SK-N-SH (cell line): ENCODE measurements at regions not wholly inside any gene's neighbourhood (a gene's known extent, or its start where the extent isn't known, plus 50 kb on each side); places are given as distances from the start of the nearest gene placed in this dataset.

Experiments
- CTCF ChIA-PET: fragments of 300-600, 350-600 bp; formaldehyde crosslinking; extraction: SDS; loops from one replicate; lab custom pipeline; 2021; lab: Yijun Ruan, JAX
- POLR2A ChIA-PET: fragments of 350-600 bp; sonication (Branson Sonifier 250); formaldehyde crosslinking; extraction: SDS; loops from one replicate; lab custom pipeline; 2020; ENCODE audit warnings: antibody characterized with exemption, inconsistent platforms; lab: Yijun Ruan, JAX
- DNase-seq: peaks from one replicate; pipeline ENCODE4 v3.0.0; 2012
- H2AFZ ChIP-seq: fragments of 200-600 bp; sonication (generic); 2 replicates; pipeline ENCODE4 v1.8.1; 2016; ENCODE audit warnings: antibody characterized with exemption, mild to moderate bottlenecking, low read depth
- H3F3A ChIP-seq: fragments of 200-600 bp; sonication (generic); replicated peaks from 2 replicates; pipeline ENCODE3; 2016; ENCODE audit warnings: antibody characterized with exemption, mild to moderate bottlenecking; ENCODE audit not compliant: insufficient read depth
- H3K27ac ChIP-seq, 2 experiments: fragments of 200-500 bp in 1 of 2; fragments of 200-600 bp in 1 of 2; sonication (Bioruptor generic) in 1 of 2; sonication (generic), shearing (Covaris generic) in 1 of 2; 2 replicates each; pipeline versions ENCODE4 v1.5.1 to v1.6.1; 2014 to 2016; ENCODE audit warnings: low read depth in 2 of 2, inconsistent platforms in 1 of 2, low read length in 1 of 2, mild to moderate bottlenecking in 1 of 2, mixed read lengths in 1 of 2
- H3K27me3 ChIP-seq: fragments of 200-600 bp; sonication (generic), shearing (Covaris generic); 2 replicates; pipeline ENCODE4 v1.6.1; 2016; ENCODE audit warnings: mixed run types; ENCODE audit not compliant: insufficient read depth
- H3K36me3 ChIP-seq, 2 experiments: fragments of 200-500 bp in 1 of 2; fragments of 200-600 bp in 1 of 2; sonication (Bioruptor generic) in 1 of 2; sonication (generic) in 1 of 2; replicated peaks in 1 of 2; 2 replicates each; pipeline versions ENCODE3 to v1.5.1; 2014 to 2016; ENCODE audit warnings: low read length in 1 of 2, mild to moderate bottlenecking in 1 of 2; ENCODE audit not compliant: insufficient read depth in 2 of 2, control insufficient read depth in 1 of 2
- H3K4me1 ChIP-seq, 2 experiments: fragments of 200-500 bp in 1 of 2; fragments of 200-600 bp in 1 of 2; sonication (Bioruptor generic) in 1 of 2; sonication (generic), shearing (Covaris generic) in 1 of 2; 2 replicates each; pipeline versions ENCODE4 v1.5.1 to v1.6.1; 2014 to 2016; ENCODE audit warnings: low read depth in 1 of 2, low read length in 1 of 2, mixed run types in 1 of 2; ENCODE audit not compliant: insufficient read depth in 2 of 2, control insufficient read depth in 1 of 2
- H3K4me2 ChIP-seq: fragments of 200-600 bp; sonication (generic), shearing (Covaris generic); 2 replicates; pipeline ENCODE4 v1.6.1; 2017; ENCODE audit warnings: mixed run types
- H3K4me3 ChIP-seq, 2 experiments: fragments of 200-500 bp in 1 of 2; fragments of 200-600 bp in 1 of 2; sonication (Bioruptor generic) in 1 of 2; sonication (generic), shearing (Covaris generic) in 1 of 2; 2 replicates each; pipeline versions ENCODE4 v1.5.1 to v1.8.1; 2014 to 2016; ENCODE audit warnings: low read depth in 2 of 2, inconsistent platforms in 1 of 2, low read length in 1 of 2, mild to moderate bottlenecking in 1 of 2, mixed read lengths in 1 of 2, moderate library complexity in 1 of 2
- H3K79me2 ChIP-seq: fragments of 200-600 bp; sonication (generic); 2 replicates; pipeline ENCODE4 v1.8.1; 2017; ENCODE audit warnings: mild to moderate bottlenecking; ENCODE audit not compliant: insufficient read depth
- H3K9ac ChIP-seq: fragments of 200-600 bp; sonication (generic); 2 replicates; pipeline ENCODE4 v1.6.1; 2017; ENCODE audit warnings: mixed run types
- H3K9me2 ChIP-seq: fragments of 200-600 bp; sonication (generic); 2 replicates; pipeline ENCODE4 v1.6.1; 2017; ENCODE audit warnings: mixed run types
- H3K9me3 ChIP-seq: fragments of 200-600 bp; sonication (generic); 2 replicates; pipeline ENCODE4 v1.6.1; 2017; ENCODE audit warnings: mixed run types, mild to moderate bottlenecking, moderate library complexity
- H4K20me1 ChIP-seq: fragments of 200-600 bp; sonication (generic); 2 replicates; pipeline ENCODE4 v1.6.1; 2017; ENCODE audit warnings: mild to moderate bottlenecking, mixed run types; ENCODE audit not compliant: insufficient read depth
- EP300 ChIP-seq, 2 experiments: IDR thresholded peaks; 2 replicates each; pipeline versions ENCODE4 v1.4.0 to v1.6.1; 2012; ENCODE audit warnings: borderline replicate concordance in 1 of 2, low read depth in 1 of 2, low read length in 1 of 2
- FOXJ3 ChIP-seq: sonication (generic); formaldehyde crosslinking; IDR thresholded peaks from 2 replicates; pipeline ENCODE4 v1.5.1; 2020; ENCODE audit warnings: mild to moderate bottlenecking, missing genetic modification reagents
- GABPA ChIP-seq: IDR thresholded peaks from 2 replicates; pipeline ENCODE4 v1.4.0; 2012; ENCODE audit warnings: low read depth, mild to moderate bottlenecking
- MEF2A ChIP-seq: IDR thresholded peaks from 2 replicates; pipeline ENCODE4 v1.4.0; 2012; ENCODE audit warnings: low read depth, borderline replicate concordance
- NRF1 ChIP-seq: IDR thresholded peaks from 2 replicates; pipeline ENCODE4 v1.6.1; 2012; ENCODE audit warnings: low read depth, mild to moderate bottlenecking, low read length
- RXRA ChIP-seq: IDR thresholded peaks from 2 replicates; pipeline ENCODE4 v1.4.0; 2012; ENCODE audit warnings: low read depth, mild to moderate bottlenecking, borderline replicate concordance
- SMC3 ChIP-seq: IDR thresholded peaks from 2 replicates; pipeline ENCODE4 v1.6.1; 2012; ENCODE audit warnings: low read depth, low read length, improper control_type of control experiment
- TAF1 ChIP-seq: IDR thresholded peaks from 2 replicates; pipeline ENCODE4 v1.6.1; 2012; ENCODE audit warnings: low read depth, mild to moderate bottlenecking, low read length, moderate library complexity, borderline replicate concordance
- TCF12 ChIP-seq: IDR thresholded peaks from 2 replicates; pipeline ENCODE4 v1.4.0; 2012
- TEAD4 ChIP-seq: IDR thresholded peaks from 2 replicates; pipeline ENCODE4 v1.4.0; 2012; ENCODE audit warnings: mild to moderate bottlenecking, borderline replicate concordance; ENCODE audit not compliant: insufficient read depth
- WGBS: methylation state at CpG from one replicate; pipeline ENCODE4 v1.1.6; 2017; ENCODE audit warnings: low lambda C conversion rate; 5-methylcytosine and 5-hydroxymethylcytosine counted together
- TF ChIP-seq, protein P1 (sequence below): fragments of 200-600 bp; sonication (generic); IDR thresholded peaks from 2 replicates; pipeline ENCODE4 v1.6.1; 2017; ENCODE audit warnings: antibody characterized with exemption, mild to moderate bottlenecking, moderate library complexity
- TF ChIP-seq, protein P2 (sequence below): fragments of 150-350 bp; IDR thresholded peaks from 2 replicates; pipeline ENCODE4 v1.6.1; 2016; ENCODE audit warnings: mild to moderate bottlenecking, low read depth, low read length
- TF ChIP-seq, protein P3 (sequence below): fragments of 150-350 bp; IDR thresholded peaks from 2 replicates; pipeline ENCODE4 v1.6.1; 2017; ENCODE audit warnings: antibody characterized with exemption, low read length, low read depth, borderline replicate concordance

DNA sequence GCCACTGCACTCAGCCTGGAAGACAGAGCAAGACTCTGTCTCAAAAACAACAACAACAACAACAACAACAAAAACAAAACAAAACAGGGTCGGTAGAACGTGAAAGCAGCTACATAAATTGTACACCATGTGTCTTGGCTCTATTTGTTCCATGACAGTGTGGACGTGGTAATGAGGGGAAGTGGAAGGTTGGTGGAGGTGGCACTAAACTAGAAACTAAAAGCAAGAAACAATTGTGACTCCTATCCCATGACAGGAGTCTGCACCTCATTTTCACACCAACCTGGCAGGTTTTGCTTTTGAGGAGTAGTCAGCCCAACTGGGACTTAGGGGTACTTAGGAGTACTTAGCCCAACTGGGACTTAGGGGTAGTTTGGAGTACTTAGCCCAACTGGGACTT, 62.5 kb upstream of the MRPS9 start:
- Histone ChIP-seq H3K27ac (no peak overlapping the region), H3F3A (no peaks in the 10 kb centered on the region), H2AFZ (no peak overlapping the region), H3K9ac (no peak overlapping the region), H3K36me3 (no peaks in the 10 kb centered on the region), H4K20me1 (no peaks in the 10 kb centered on the region), H3K4me3 (no peak overlapping the region), H3K4me2 (no peak overlapping the region), H3K9me2 (no peaks in the 10 kb centered on the region), H3K9me3 (no peaks in the 10 kb centered on the region), H3K4me1 (no peaks in the 10 kb centered on the region), H3K27me3 (no peaks in the 10 kb centered on the region), H3K79me2 (no peaks in the 10 kb centered on the region)
- ChIA-PET POLR2A (no interaction called here), CTCF (no interaction called here)
- WGBS = 9% methylated on average over 3 of the region's 3 CpGs
- DNase-seq = no peak
- TF ChIP-seq GABPA = no peak
- no peak for TF ChIP-seq TEAD4
- no peak for TF ChIP-seq NRF1
- no peak for TF ChIP-seq MEF2A
- TF ChIP-seq FOXJ3 = no peak

DNA sequence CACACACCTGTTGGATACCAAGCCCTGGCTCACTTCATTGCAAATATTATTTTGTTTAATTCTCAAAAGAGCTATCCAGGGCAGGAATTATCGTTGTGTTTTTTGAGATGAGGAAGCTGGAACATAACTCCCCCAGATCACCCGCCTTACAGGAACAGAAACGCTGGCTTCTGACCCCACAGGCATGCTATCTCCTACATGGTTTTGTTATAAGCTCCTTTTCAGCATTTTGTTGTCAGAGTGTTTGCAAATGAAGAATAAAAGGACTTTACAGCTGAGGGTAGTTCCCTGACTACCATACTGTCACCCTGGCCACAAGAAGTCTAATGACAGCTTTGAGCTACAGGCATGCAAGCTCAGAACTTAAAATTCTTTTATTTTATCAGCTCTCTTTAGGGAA, 62.0 kb upstream of the MRPS9 start:
- H3K27ac ChIP-seq = no peak overlapping the region

DNA sequence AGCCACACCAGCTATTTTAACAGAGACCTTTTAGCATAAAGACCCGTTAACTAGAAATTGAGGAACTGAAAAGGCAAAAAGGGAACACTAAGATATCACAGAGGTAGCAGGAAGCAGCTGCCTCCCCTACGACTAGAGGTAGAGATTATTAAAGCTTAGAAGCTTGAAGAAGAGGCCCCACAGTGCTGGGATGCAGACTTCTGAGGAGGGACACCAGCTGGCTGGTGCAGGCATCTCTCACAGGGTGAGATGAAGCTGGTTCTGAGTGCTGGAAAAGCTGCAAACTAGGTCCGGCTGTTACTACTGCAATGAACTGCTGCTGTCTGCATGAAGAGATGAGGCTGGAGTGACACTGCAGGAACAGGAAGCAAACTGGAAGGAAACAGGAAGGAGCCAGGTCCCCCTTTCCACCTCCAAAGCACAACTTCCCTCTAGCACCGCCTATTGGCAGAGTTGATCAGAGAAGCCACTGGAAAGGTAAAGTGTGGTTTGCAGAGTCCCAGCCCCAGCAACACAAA, 61.2 kb upstream of the MRPS9 start:
- Histone ChIP-seq H3F3A (no peaks in the 10 kb centered on the region), H3K79me2 (no peaks in the 10 kb centered on the region), H3K36me3 (no peaks in the 10 kb centered on the region), H3K9ac (no peak overlapping the region), H2AFZ (no peak overlapping the region), H3K27ac (no peak overlapping the region), H4K20me1 (no peaks in the 10 kb centered on the region), H3K9me2 (no peaks in the 10 kb centered on the region), H3K9me3 (no peaks in the 10 kb centered on the region), H3K4me1 (no peaks in the 10 kb centered on the region), H3K4me2 (no peak overlapping the region), H3K4me3 (no peak overlapping the region; a peak in 1 of 4 replicates), H3K27me3 (no peaks in the 10 kb centered on the region)
- CTCF ChIA-PET = no interaction called here
- POLR2A ChIA-PET = no interaction called here
- 8% methylated on average over 4 of the region's 4 CpGs for WGBS
- peak; percentile 9 for DNase-seq
- TF ChIP-seq, protein P1, sequence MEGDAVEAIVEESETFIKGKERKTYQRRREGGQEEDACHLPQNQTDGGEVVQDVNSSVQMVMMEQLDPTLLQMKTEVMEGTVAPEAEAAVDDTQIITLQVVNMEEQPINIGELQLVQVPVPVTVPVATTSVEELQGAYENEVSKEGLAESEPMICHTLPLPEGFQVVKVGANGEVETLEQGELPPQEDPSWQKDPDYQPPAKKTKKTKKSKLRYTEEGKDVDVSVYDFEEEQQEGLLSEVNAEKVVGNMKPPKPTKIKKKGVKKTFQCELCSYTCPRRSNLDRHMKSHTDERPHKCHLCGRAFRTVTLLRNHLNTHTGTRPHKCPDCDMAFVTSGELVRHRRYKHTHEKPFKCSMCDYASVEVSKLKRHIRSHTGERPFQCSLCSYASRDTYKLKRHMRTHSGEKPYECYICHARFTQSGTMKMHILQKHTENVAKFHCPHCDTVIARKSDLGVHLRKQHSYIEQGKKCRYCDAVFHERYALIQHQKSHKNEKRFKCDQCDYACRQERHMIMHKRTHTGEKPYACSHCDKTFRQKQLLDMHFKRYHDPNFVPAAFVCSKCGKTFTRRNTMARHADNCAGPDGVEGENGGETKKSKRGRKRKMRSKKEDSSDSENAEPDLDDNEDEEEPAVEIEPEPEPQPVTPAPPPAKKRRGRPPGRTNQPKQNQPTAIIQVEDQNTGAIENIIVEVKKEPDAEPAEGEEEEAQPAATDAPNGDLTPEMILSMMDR = peak; percentile 19
- no peak for TF ChIP-seq TAF1
- TF ChIP-seq GABPA = peak; percentile 43; the same call in 1 of the 2 replicates
- TF ChIP-seq, all 33 proteins: peak for 2

More for the DNA sequence above, 62.0 kb upstream of the MRPS9 start:
- H3K9me2 ChIP-seq = no peaks in the 10 kb centered on the region
- H3K36me3 ChIP-seq = no peaks in the 10 kb centered on the region
- H3K4me3 ChIP-seq = no peak overlapping the region
- no peaks in the 10 kb centered on the region for H4K20me1 ChIP-seq
- no peak overlapping the region for H3K4me2 ChIP-seq
- ChIA-PET CTCF (no interaction called here), POLR2A (no interaction called here)
- H3K9me3 ChIP-seq = no peaks in the 10 kb centered on the region
- no peaks in the 10 kb centered on the region for H3K27me3 ChIP-seq
- WGBS = 0% methylated on average over 3 of the region's 3 CpGs
- no peaks in the 10 kb centered on the region for H3K4me1 ChIP-seq
- H3K79me2 ChIP-seq = no peaks in the 10 kb centered on the region
- no peaks in the 10 kb centered on the region for H3F3A ChIP-seq
- no peak for TF ChIP-seq GABPA
- no peak for TF ChIP-seq RXRA
- TF ChIP-seq, protein P2, sequence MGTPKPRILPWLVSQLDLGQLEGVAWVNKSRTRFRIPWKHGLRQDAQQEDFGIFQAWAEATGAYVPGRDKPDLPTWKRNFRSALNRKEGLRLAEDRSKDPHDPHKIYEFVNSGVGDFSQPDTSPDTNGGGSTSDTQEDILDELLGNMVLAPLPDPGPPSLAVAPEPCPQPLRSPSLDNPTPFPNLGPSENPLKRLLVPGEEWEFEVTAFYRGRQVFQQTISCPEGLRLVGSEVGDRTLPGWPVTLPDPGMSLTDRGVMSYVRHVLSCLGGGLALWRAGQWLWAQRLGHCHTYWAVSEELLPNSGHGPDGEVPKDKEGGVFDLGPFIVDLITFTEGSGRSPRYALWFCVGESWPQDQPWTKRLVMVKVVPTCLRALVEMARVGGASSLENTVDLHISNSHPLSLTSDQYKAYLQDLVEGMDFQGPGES = no peak
- TF ChIP-seq EP300 (IDR thresholded peaks at IDR 0.05; ENCODE audit: borderline replicate concordance in 1 of 2, low read depth in 1 of 2, low read length in 1 of 2) = no peak
- TF ChIP-seq TCF12 = no peak
- TF ChIP-seq SMC3 = no peak
- TF ChIP-seq, protein P3, sequence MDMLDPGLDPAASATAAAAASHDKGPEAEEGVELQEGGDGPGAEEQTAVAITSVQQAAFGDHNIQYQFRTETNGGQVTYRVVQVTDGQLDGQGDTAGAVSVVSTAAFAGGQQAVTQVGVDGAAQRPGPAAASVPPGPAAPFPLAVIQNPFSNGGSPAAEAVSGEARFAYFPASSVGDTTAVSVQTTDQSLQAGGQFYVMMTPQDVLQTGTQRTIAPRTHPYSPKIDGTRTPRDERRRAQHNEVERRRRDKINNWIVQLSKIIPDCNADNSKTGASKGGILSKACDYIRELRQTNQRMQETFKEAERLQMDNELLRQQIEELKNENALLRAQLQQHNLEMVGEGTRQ = no peak
- DNase-seq = no peak
- H3K9ac ChIP-seq = no peak overlapping the region
- no peak overlapping the region for H2AFZ ChIP-seq
